ENCODE measurements at regions not wholly inside any gene's neighbourhood (a gene's known extent, or its start where the extent isn't known, plus 50 kb on each side); places are given as distances from the start of the nearest gene placed in this dataset.
A peak's percentile ranks its signal among the peaks of the same experiment; 100 is the strongest.
"Not testable (repeated sequence)": the region's sequence is repeated elsewhere in the genome, so short reads cannot be mapped to it uniquely, and the experiment has no call there.

GRCh38 chr1:224029286-224030025 is 84.5 kb upstream of the FBXO28 start:
- DNase-seq (ENCODE audit: low read depth in 2 of 2), result not testable (repeated sequence)

- not testable (repeated sequence) for DNase-seq (ENCODE audit: low read depth in 2 of 2)
These were observed 85.1 kb upstream of the FBXO28 start for GRCh38 chr1:224028802-224029201.

- not testable (repeated sequence) for DNase-seq (ENCODE audit: low read depth in 2 of 2)
These were observed 90.8 kb upstream of the FBXO28 start for GRCh38 chr1:224023122-224023521.

GRCh38 chr1:224022249-224022970 is 91.5 kb upstream of the FBXO28 start:
- not testable (repeated sequence) for DNase-seq (ENCODE audit: low read depth in 2 of 2)

- not testable (repeated sequence) for DNase-seq (ENCODE audit: low read depth in 2 of 2)
These were observed 94.0 kb upstream of the FBXO28 start for GRCh38 chr1:224019866-224020265.

GRCh38 chr1:224015782-224016181 is 98.1 kb upstream of the FBXO28 start:
- DNase-seq (ENCODE audit: low read depth in 2 of 2), result not testable (repeated sequence)

- DNase-seq (ENCODE audit: low read depth in 2 of 2), result no peak
These were observed 99.6 kb upstream of the FBXO28 start for GRCh38 chr1:224014330-224014649.

GRCh38 chr1:224013626-224014329 is 100.1 kb upstream of the FBXO28 start:
- not testable (repeated sequence) for DNase-seq (ENCODE audit: low read depth in 2 of 2)

- not testable (repeated sequence) for DNase-seq (ENCODE audit: low read depth in 2 of 2)
These were observed 101.0 kb upstream of the FBXO28 start for GRCh38 chr1:224012807-224013434.

- not testable (repeated sequence) for DNase-seq (ENCODE audit: low read depth in 2 of 2)
These were observed 101.7 kb upstream of the FBXO28 start for GRCh38 chr1:224012162-224012561.

- not testable (repeated sequence) for DNase-seq (ENCODE audit: low read depth in 2 of 2)
These were observed 102.2 kb upstream of the FBXO28 start for GRCh38 chr1:224011751-224012150.

- DNase-seq (ENCODE audit: low read depth in 2 of 2), result not testable (repeated sequence)
These were observed 102.8 kb upstream of the FBXO28 start for GRCh38 chr1:224011153-224011552.

- not testable (repeated sequence) for DNase-seq (ENCODE audit: low read depth in 2 of 2)
These were observed 107.9 kb upstream of the FBXO28 start for GRCh38 chr1:224005973-224006372.

GRCh38 chr1:224004552-224005315 is 109.2 kb upstream of the FBXO28 start:
- peak in 1 of 2 donors; percentile 4 for DNase-seq (ENCODE audit: low read depth in 2 of 2)

GRCh38 chr1:224003896-224004295 is 110.0 kb upstream of the FBXO28 start:
- DNase-seq (ENCODE audit: low read depth in 2 of 2), result not testable (repeated sequence)

- not testable (repeated sequence) for DNase-seq (ENCODE audit: low read depth in 2 of 2)
These were observed 112.2 kb upstream of the FBXO28 start for GRCh38 chr1:224001757-224002156.

GRCh38 chr1:223999761-224000160 is 114.2 kb upstream of the FBXO28 start:
- DNase-seq (ENCODE audit: low read depth in 2 of 2), result not testable (repeated sequence)

- DNase-seq (ENCODE audit: low read depth in 2 of 2), result not testable (repeated sequence)
These were observed 115.0 kb upstream of the FBXO28 start for GRCh38 chr1:223998676-223999455.

- not testable (repeated sequence) for DNase-seq (ENCODE audit: low read depth in 2 of 2)
These were observed 117.5 kb upstream of the FBXO28 start for GRCh38 chr1:223996376-223996775.
